GM19099 (cell line): ENCODE measurements at regions not wholly inside any gene's neighbourhood (a gene's known extent, or its start where the extent isn't known, plus 50 kb on each side); places are given as distances from the start of the nearest gene placed in this dataset.

Experiments used
- POLR2A ChIP-seq: IDR thresholded peaks from 3 replicates; pipeline ENCODE4 v1.6.1; 2011; ENCODE audit warnings: low read depth; ENCODE audit not compliant: insufficient read length; ENCODE audit errors: extremely low read depth

DNA sequence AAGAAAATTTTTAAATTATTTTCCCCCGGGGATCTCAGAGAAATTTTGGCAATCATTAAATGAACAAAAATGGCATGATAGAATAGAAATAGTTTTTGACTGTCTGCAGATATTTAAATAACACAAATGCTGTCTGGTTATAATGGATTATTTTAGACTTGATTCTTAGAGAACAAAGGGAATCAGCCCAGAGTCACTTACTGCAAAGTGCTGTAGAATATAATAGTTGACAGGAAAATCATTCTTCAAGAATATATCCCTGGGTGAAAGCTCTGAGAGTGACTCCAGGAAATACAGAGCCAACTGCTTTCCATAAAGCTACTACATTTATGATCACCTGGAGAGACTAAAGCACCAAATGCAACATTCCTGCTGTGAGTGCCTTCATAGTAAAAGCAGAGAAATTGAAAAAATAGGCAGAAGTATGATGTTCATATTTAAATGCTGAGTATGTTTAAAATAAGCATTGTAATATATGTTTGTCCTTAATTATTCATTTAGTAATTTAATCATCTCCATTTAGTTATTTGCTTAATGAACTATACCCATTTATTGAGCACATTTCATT lies 1765.8 kb downstream of the SLITRK1 start:
- no peak for TF ChIP-seq POLR2A

DNA sequence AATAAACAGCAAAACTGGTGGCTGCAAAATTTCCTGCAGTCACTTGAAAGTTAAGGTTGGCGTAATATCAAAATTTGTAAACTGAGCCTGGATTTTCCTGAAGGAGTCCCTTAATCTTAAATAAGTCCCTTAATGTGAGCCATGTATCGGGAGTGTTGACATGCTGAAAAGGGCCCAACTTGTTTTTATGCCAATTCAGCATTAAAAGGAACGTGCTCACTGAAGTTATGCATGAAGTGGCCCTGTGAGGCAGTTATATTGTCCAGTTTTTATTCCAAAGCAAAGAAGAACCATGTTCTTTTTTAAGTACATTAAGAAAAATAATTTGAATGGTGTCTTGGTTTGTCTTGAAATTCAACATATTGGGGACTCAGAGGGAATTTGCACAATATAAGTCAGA lies 1766.9 kb downstream of the SLITRK1 start:
- TF ChIP-seq POLR2A = no peak

DNA sequence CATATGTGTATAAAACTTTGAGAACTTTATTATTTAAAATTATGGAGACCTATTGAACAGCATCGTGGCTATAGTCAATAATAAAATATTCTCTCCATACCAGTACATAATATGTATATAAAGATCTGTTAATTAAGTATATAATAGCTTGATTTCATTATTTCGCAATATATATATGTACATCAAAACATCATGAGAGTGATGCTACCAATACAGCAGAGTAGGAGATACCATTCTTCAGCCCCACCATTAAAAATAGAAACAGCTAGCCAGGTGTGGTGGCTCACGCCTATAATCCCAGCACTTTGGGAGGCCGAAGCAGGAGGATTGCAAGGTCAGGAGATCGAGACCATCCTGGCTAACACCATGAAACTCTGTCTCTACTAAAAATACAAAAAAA lies 1755.3 kb upstream of the SPRY2 start:
- no peak for TF ChIP-seq POLR2A

DNA sequence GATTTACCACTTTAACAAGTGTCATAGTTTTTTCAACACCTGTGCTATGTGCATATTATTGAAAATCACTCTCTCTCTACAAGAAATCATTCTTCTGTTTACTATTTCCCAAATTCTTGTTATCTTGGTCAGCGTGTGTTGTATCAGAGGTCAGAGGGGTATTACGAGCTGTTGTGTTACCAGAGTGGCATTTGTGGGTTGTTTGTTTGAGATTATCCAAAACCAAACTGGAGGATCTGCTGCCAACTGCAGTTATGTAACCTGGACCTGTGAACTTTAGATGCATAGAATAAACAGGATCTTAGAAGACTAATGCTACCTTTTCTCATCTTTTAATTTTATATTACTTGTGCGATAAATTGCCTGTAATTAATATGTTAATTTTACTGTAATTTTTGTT lies 1751.4 kb upstream of the SPRY2 start:
- no peak for TF ChIP-seq POLR2A

DNA sequence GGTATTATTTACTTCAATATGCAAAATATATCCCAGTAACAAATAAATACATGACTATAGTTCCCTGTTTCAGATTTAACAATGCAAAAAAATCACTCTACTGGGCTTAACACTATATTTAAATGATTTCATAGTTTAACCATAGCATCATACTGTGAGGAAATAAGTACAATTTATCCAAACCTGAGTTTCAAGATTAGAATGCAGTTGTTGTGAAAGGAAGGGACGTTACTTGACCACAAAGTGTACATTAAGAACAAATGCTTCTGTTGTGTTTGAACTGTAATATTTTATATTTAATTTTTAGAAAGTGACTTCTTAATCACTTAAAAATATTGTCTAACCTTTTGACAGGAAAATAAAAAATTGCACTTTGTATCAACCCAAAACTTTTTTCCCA lies 1747.9 kb upstream of the SPRY2 start:
- no peak for TF ChIP-seq POLR2A

DNA sequence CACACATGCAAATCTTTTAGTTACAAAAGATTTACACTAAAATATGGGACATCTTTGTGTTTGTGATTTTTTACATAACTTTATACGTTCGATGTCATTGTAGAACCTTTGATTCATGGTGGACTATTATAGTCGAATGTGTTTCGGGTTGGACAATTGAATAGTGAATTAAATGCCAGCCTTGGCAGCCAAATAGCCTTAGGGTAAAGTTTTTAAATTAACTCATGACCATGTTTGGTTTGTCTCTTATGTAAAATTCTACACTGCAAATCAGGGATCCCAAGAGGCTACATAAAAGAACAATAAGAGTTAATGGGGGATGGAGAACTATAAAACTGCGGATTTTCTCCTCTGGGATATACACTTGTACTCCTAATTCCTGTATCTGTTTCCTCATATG lies 1735.6 kb upstream of the SPRY2 start:
- TF ChIP-seq POLR2A = no peak

DNA sequence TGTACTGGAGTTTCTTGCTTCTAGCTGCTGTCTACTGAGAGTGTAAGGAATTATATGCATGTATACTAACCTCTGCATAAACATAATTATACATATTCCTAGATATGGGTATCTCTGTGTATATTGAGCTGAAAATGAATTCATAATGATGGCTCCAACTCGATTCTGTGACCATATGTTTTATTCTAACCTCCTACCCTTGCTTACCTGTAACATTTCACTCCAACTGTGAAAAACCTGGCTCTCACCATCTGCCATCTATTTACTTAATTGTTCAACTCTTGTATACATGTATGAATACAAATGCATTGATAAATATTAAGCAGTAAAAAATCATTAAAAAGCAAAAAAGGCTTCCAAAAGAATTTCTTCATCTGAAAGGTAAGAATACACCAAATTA lies 1729.5 kb upstream of the SPRY2 start:
- TF ChIP-seq POLR2A = no peak

DNA sequence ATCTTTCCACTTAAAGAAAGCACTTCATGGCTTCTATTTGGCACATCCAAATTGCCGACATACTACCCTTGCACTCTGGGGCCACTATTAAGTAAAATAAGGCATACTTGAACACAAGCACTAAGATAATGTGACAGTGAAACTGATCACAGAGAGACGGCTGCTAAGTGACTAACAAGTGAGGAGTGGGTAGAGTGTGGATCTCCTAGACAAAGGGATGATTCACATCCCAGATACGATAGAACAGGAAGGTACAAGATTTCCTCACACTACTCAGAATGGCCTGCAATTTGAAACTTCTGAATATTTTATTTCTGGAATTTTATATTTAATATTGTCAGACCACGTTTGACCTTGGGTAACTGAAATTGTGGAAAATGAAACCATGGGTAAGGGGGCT lies 1721.8 kb upstream of the SPRY2 start:
- TF ChIP-seq POLR2A = no peak

DNA sequence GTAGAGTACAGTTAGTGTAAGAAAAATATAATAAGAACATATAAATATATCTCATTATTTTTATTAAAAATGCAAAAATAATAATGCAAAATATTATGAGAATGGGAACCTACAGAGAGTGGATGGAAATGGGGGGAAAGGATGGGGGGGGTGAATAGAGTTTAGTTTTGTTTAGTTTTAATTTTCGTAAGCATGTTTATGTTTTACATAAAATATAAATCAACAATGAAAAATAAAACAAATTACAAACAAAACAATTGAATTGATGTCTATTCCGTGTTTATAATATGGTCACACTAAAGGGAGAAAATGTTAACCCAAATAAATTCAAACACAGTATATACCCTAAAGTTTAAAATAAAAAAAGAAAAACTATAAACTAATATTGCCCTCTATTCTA lies 1717.4 kb upstream of the SPRY2 start:
- TF ChIP-seq POLR2A = no peak

DNA sequence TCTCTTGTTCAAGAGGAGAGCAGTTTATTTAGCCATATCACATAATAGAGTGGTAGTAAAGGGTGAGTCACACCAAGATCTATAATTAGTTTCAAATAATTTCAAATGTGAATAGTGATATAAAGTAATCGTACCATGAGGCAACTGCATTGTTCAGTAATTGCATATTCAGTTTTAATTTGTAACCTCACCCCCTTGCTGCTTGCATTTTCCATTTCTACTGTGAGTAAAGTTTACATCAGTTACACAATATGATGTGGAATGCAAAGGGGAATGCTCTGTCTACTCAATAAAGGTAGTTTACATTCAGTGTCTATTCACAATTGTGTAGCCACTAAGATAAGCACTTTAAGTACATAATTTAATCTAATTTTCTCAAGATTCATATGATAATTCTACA lies 1695.7 kb upstream of the SPRY2 start:
- no peak for TF ChIP-seq POLR2A

DNA sequence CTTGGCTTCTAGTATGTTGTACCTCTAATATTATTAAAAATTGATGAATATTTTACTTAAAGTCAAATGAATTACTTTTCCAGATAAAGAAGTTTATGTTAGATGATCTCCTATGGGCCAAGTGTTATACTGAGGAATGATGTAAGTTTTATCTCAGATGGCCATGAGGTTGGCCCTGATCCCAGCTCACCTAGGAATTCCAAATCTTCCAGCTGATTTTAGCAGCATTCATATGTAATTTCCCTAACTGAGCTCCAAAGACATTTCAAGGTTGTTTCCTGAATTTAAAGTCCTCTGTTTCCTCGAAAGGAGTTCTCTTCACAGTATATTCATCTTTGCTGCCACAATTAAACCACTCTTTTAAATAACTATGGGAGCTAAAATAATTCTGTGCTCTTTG lies 1670.4 kb upstream of the SPRY2 start:
- no peak for TF ChIP-seq POLR2A

DNA sequence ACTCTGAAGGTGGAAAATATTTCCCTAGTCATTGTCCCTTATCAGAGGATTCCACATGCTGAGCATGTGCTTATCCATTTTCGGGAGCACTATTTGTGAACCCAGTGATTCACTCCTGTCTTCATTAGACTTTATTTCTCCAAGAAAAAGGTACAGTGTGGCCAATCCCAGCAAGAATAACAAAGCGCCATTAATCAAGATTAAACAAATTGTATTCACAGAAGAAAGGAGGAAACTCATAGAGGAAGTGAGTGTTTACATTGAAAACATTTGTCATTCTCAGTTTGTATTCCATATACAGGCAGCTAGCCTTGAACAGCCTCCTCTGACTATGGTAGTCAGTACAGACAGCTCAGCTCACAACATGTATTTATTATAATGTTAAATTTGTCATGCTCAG lies 1669.9 kb upstream of the SPRY2 start:
- TF ChIP-seq POLR2A = no peak

DNA sequence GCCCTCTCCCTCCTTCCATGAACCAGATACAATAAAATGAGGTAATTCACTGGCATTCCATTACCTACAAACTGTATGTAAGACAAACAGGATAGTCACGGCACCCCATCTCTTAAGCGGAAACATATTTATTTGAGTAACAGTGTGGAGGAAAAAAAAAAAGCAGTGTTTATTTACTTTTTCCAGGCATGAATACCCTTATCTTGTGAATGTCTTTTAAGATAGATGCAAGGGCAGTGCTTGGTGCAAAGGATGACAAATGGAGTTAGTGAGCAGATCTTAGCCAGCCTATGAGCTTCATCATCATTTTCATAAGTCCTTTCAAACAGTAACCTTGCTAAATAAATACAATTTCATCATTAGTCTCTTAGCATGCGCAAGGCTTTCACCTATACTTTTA lies 1661.8 kb upstream of the SPRY2 start:
- no peak for TF ChIP-seq POLR2A

DNA sequence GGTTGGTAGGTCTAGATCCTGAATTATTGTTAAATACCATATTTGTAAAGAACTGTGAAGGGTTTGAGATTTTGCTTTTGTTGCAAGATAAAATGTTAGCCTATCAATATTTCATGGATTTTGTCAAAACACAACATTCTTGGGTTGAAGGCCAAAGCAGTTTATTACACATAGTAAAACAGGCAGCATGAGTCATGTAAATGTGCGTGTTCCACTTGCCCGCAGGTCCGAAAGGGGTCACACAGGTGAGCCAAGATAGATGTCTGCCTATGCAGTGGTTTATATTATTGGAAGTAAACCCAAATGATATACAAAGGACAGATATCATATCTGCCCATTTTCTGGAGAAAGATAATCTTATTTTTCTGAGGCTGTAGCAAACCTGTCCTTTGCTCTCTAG lies 1654.4 kb upstream of the SPRY2 start:
- TF ChIP-seq POLR2A = no peak

DNA sequence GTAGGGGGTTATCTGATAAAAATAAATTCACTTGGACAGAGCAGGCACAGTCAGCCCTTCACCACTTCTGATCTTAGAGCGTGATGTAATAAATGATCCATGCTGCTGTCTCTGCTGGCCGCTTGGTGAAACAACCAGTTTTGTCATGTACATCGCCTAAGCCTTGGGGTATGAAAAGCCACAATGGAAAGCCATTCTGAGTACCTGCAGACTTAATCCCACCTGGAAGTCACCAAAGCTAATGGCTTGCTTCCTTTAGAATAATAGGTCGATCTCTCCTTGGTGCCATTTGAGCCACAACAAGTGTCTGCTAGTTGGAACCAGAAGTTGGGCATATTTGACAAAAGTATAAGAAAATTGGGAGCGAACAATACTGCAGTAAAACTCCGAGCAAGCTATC lies 1649.7 kb upstream of the SPRY2 start:
- no peak for TF ChIP-seq POLR2A

DNA sequence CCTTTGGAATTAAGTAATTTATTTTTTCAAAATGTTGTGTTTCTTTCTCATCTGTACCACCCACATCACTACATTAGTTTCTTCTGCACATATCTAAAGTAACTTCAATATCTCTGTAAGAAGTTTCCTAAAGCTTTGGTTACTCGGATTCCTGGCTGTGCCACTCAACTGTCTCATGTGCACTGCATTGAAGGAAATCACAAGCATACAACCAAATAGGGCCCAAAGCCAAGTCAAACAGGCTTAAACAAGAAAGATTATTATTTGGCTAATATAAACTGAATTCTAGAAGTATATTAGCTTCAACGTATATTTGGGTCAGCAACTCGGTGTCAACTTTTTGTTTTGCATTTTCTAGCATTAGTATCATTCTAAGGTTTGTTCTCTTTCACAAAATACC lies 1647.6 kb upstream of the SPRY2 start:
- TF ChIP-seq POLR2A = no peak

DNA sequence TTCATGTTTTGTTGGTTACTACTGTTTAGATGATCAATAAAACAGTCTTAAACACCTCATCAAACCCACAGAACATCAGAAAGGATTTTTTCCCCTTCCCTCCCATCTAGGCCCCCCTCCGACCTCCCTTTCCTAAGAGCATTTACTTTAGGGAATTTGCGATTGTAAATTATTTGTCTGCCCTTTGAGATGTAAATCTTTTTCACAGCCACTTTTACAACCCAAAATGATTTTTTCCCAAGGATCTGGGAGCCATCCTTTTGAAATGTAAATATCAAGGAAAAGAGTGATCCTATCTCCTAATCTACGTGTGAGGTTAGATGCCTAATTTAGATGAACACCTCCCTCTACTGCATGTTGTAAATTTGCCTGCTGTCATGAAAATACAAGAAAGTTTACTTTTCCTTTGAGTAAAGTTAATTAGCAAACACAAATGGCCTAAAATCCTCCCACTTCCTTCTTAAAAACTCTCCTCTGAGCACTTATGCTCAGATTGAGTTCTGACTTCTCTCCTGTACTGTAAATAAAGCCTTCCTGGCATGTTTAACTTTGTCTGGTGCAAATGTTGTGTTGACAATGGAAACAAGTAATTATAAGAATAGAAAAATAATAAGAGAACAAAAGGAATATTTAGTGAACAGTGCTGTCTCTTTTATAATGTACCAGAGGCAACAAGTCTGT lies 1646.9 kb upstream of the SPRY2 start:
- TF ChIP-seq POLR2A = no peak
